SK-N-MC (cell line): ENCODE measurements at regions not wholly inside any gene's neighbourhood (a gene's known extent, or its start where the extent isn't known, plus 50 kb on each side); places are given as distances from the start of the nearest gene placed in this dataset.

Experiments
- EZH2 ChIP-seq: fragments of 200-600 bp; sonication (generic); IDR thresholded peaks from one replicate; pipeline ENCODE4 v1.6.1; 2017; ENCODE audit warnings: antibody characterized with exemption
- FOXP2 ChIP-seq: optimal IDR thresholded peaks from 2 replicates; pipeline ENCODE3; 2011; ENCODE audit warnings: mild to moderate bottlenecking, moderate library complexity; ENCODE audit not compliant: insufficient read depth; ENCODE audit errors: extremely low read length, control extremely low read depth

DNA sequence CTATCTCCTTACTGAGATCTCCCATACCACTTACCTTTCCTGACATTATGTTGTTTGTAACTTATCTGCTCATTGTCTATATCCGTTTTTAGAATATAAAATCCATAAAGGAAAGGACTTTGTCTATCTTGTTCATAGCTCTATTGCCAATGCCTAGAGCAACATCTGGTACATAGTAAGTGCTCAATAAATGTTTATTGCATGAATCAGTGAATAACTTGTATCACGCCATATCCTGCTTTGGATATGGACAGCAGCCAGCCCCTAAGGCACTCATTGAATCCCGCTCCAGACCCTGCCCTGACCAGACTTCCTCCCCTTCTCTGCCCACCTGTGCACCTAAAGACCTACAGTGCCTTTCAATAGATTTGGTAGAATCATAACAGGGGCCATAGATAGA lies 298.1 kb upstream of the PLXNA2 start:
- TF ChIP-seq EZH2 (no peak), FOXP2 (no peak)
